Rectal smooth muscle tissue (tissue), 1 donor: ENCODE measurements at regions not wholly inside any gene's neighbourhood (a gene's known extent, or its start where the extent isn't known, plus 50 kb on each side); places are given as distances from the start of the nearest gene placed in this dataset.

Source experiments
- H3K27ac ChIP-seq: one replicate; pipeline ENCODE4 v1.7.0; 2013; ENCODE audit warnings: low read depth, low read length, inconsistent platforms
- H3K27me3 ChIP-seq: one replicate; pipeline ENCODE4 v1.7.0; 2013; ENCODE audit warnings: low read length; ENCODE audit not compliant: control insufficient read depth, insufficient read depth
- H3K36me3 ChIP-seq: one replicate; pipeline ENCODE4 v1.7.0; 2013; ENCODE audit warnings: low read length; ENCODE audit not compliant: control insufficient read depth, insufficient read depth
- H3K4me1 ChIP-seq: one replicate; pipeline ENCODE4 v1.7.0; 2013; ENCODE audit warnings: low read length; ENCODE audit not compliant: control insufficient read depth, insufficient read depth
- H3K4me3 ChIP-seq: one replicate; pipeline ENCODE4 v1.7.0; 2013; ENCODE audit warnings: low read length
- H3K9ac ChIP-seq: one replicate; pipeline ENCODE4 v1.7.0; 2013; ENCODE audit warnings: low read length

- Histone ChIP-seq H3K36me3 (no peaks in the 10 kb centered on the region), H3K27me3 (no peaks in the 10 kb centered on the region)
These were observed 172.1 kb downstream of the USP12 start for GRCh38 chr13:26999499-26999898.

GRCh38 chr13:26998292-26998691 lies 173.3 kb downstream of the USP12 start:
- H3K4me1 ChIP-seq: peaks cover 4% of the 10 kb centered on the region
- no peaks in the 10 kb centered on the region for H3K27me3 ChIP-seq
- H3K4me3 ChIP-seq: no peak overlapping the region
- H3K27ac ChIP-seq: no peak overlapping the region
- no peak overlapping the region for H3K9ac ChIP-seq
- no peaks in the 10 kb centered on the region for H3K36me3 ChIP-seq

More at GRCh38 chr13:26999499-26999898, 172.1 kb downstream of the USP12 start:
- no peak overlapping the region for H3K9ac ChIP-seq
- H3K4me1 ChIP-seq: peaks cover 1% of the 10 kb centered on the region
- no peak overlapping the region for H3K4me3 ChIP-seq
- H3K27ac ChIP-seq: no peak overlapping the region

- no peak overlapping the region for H3K27ac ChIP-seq
- H3K9ac ChIP-seq: no peak overlapping the region
- no peaks in the 10 kb centered on the region for H3K36me3 ChIP-seq
- no peak overlapping the region for H3K4me3 ChIP-seq
- H3K4me1 ChIP-seq: peaks cover 13% of the 10 kb centered on the region
- H3K27me3 ChIP-seq: no peaks in the 10 kb centered on the region
These were observed 174.5 kb downstream of the USP12 start for GRCh38 chr13:26996965-26997752.

- H3K27ac ChIP-seq: no peak overlapping the region
- H3K27me3 ChIP-seq: no peaks in the 10 kb centered on the region
- no peaks in the 10 kb centered on the region for H3K36me3 ChIP-seq
- peaks cover 23% of the 10 kb centered on the region for H3K4me1 ChIP-seq
- H3K9ac ChIP-seq: no peak overlapping the region
- no peak overlapping the region for H3K4me3 ChIP-seq
These were observed 176.5 kb downstream of the USP12 start for GRCh38 chr13:26995159-26995558.

GRCh38 chr13:26993780-26994179 lies 177.8 kb downstream of the USP12 start:
- Histone ChIP-seq H3K36me3 (no peaks in the 10 kb centered on the region), H3K27ac (no peak overlapping the region), H3K27me3 (no peaks in the 10 kb centered on the region), H3K4me3 (no peak overlapping the region), H3K4me1 (peaks cover 23% of the 10 kb centered on the region), H3K9ac (no peak overlapping the region)

- no peak overlapping the region for H3K9ac ChIP-seq
- peaks cover 23% of the 10 kb centered on the region for H3K4me1 ChIP-seq
- H3K36me3 ChIP-seq: no peaks in the 10 kb centered on the region
- no peak overlapping the region for H3K4me3 ChIP-seq
- peak overlapping the region; percentile 68 for H3K27ac ChIP-seq
- no peaks in the 10 kb centered on the region for H3K27me3 ChIP-seq
These were observed 178.5 kb downstream of the USP12 start for GRCh38 chr13:26992951-26993719.

GRCh38 chr13:26991508-26992181 lies 180.0 kb downstream of the USP12 start:
- Histone ChIP-seq H3K36me3 (no peaks in the 10 kb centered on the region), H3K9ac (no peak overlapping the region), H3K27me3 (no peaks in the 10 kb centered on the region), H3K4me1 (peaks cover 23% of the 10 kb centered on the region), H3K27ac (peak overlapping the region; percentile 68), H3K4me3 (no peak overlapping the region)

GRCh38 chr13:26989957-26990713 lies 181.5 kb downstream of the USP12 start:
- no peak overlapping the region for H3K27ac ChIP-seq

GRCh38 chr13:26989261-26989956 lies 182.2 kb downstream of the USP12 start:
- H3K4me1 ChIP-seq: peaks cover 22% of the 10 kb centered on the region
- no peak overlapping the region for H3K27ac ChIP-seq
- no peak overlapping the region for H3K4me3 ChIP-seq
- no peaks in the 10 kb centered on the region for H3K27me3 ChIP-seq
- H3K9ac ChIP-seq: no peak overlapping the region
- H3K36me3 ChIP-seq: no peaks in the 10 kb centered on the region

More at GRCh38 chr13:26989957-26990713, 181.5 kb downstream of the USP12 start:
- H3K9ac ChIP-seq: no peak overlapping the region
- no peaks in the 10 kb centered on the region for H3K36me3 ChIP-seq
- H3K4me3 ChIP-seq: no peak overlapping the region
- no peaks in the 10 kb centered on the region for H3K27me3 ChIP-seq
- H3K4me1 ChIP-seq: peaks cover 23% of the 10 kb centered on the region

GRCh38 chr13:26988059-26988769 lies 183.4 kb downstream of the USP12 start:
- Histone ChIP-seq H3K27ac (no peak overlapping the region), H3K27me3 (no peaks in the 10 kb centered on the region), H3K9ac (no peak overlapping the region), H3K4me3 (no peak overlapping the region), H3K36me3 (no peaks in the 10 kb centered on the region), H3K4me1 (peaks cover 30% of the 10 kb centered on the region)

- Histone ChIP-seq H3K27ac (no peak overlapping the region), H3K27me3 (no peaks in the 10 kb centered on the region), H3K9ac (no peak overlapping the region), H3K36me3 (no peaks in the 10 kb centered on the region), H3K4me3 (no peak overlapping the region), H3K4me1 (peaks cover 27% of the 10 kb centered on the region)
These were observed 184.1 kb downstream of the USP12 start for GRCh38 chr13:26987486-26988013.
